GM12878 (cell line): ENCODE measurements at regions not wholly inside any gene's neighbourhood (a gene's known extent, or its start where the extent isn't known, plus 50 kb on each side); places are given as distances from the start of the nearest gene placed in this dataset.

Experiments used
- ASH2L ChIP-seq: fragments of 300-600, 200-600 bp; sonication (generic); IDR thresholded peaks from 2 replicates; pipeline ENCODE4 v1.6.1; 2017; ENCODE audit warnings: low read depth, mild to moderate bottlenecking, borderline replicate concordance
- ATF7 ChIP-seq: fragments of 450-650 bp; IDR thresholded peaks from 2 replicates; pipeline ENCODE4 v1.6.1; 2016; ENCODE audit warnings: low read depth, mild to moderate bottlenecking
- BHLHE40 ChIP-seq, 2 experiments: fragments of 450-650 bp in 1 of 2; IDR thresholded peaks; 2 replicates each; pipeline ENCODE4 v1.6.1; 2011 to 2017; ENCODE audit warnings: low read depth in 2 of 2, borderline replicate concordance in 1 of 2, improper control_type of control experiment in 1 of 2, low read length in 1 of 2, mild to moderate bottlenecking in 1 of 2
- EED ChIP-seq: sonication (generic); IDR thresholded peaks from 2 replicates; pipeline ENCODE4 v1.6.1; 2016; ENCODE audit warnings: antibody characterized with exemption, low read depth
- FOXK2 ChIP-seq: fragments of 450-650 bp; IDR thresholded peaks from 2 replicates; pipeline ENCODE4 v1.6.1; 2017; ENCODE audit warnings: mild to moderate bottlenecking, moderate library complexity
- GABPA ChIP-seq: IDR thresholded peaks from 2 replicates; pipeline ENCODE4 v1.6.1; 2014; ENCODE audit warnings: antibody characterized with exemption, low read depth, mild to moderate bottlenecking, inconsistent platforms
- LARP7 ChIP-seq: fragments of 450-650 bp; IDR thresholded peaks from 2 replicates; pipeline ENCODE4 v1.6.1; 2017; ENCODE audit warnings: mild to moderate bottlenecking
- MEF2B ChIP-seq: fragments of 450-650 bp; IDR thresholded peaks from 2 replicates; pipeline ENCODE4 v1.6.1; 2018; ENCODE audit warnings: mild to moderate bottlenecking, moderate library complexity; ENCODE audit not compliant: partially characterized antibody, poor library complexity, severe bottlenecking
- NFIC ChIP-seq: IDR thresholded peaks from 2 replicates; pipeline ENCODE4 v1.6.1; 2012; ENCODE audit warnings: low read depth, mild to moderate bottlenecking, inconsistent platforms, low read length, moderate library complexity
- NRF1 ChIP-seq: conservative IDR thresholded peaks from 2 replicates; pipeline ENCODE4 v1.6.1; 2011; ENCODE audit warnings: mild to moderate bottlenecking, low read depth, low read length, improper control_type of control experiment
- PAX5 ChIP-seq: IDR thresholded peaks from 2 replicates; pipeline ENCODE4 v1.6.1; 2011; ENCODE audit warnings: low read depth, low read length, borderline replicate concordance
- PKNOX1 ChIP-seq: fragments of 450-650 bp; IDR thresholded peaks from 2 replicates; pipeline ENCODE4 v1.6.1; 2016; ENCODE audit warnings: mild to moderate bottlenecking
- POU2F2 ChIP-seq: IDR thresholded peaks from 3 replicates; pipeline ENCODE4 v1.6.1; 2011; ENCODE audit warnings: low read depth, mild to moderate bottlenecking, low read length, borderline replicate concordance
- RCOR1 ChIP-seq: conservative IDR thresholded peaks from 2 replicates; pipeline ENCODE4 v1.6.1; 2012; ENCODE audit warnings: low read depth, low read length, improper control_type of control experiment
- RELA ChIP-seq: fragments of 450-650 bp; IDR thresholded peaks from 2 replicates; pipeline ENCODE4 v1.8.0; 2014; ENCODE audit warnings: borderline replicate concordance; ENCODE audit not compliant: partially characterized antibody
- RFX5 ChIP-seq: IDR thresholded peaks from 2 replicates; pipeline ENCODE4 v1.6.1; 2011; ENCODE audit warnings: low read depth, low read length, improper control_type of control experiment
- YBX1 ChIP-seq: fragments of 450-650 bp; IDR thresholded peaks from 2 replicates; pipeline ENCODE4 v1.6.1; 2016; ENCODE audit warnings: antibody characterized with exemption
- YY1 ChIP-seq: IDR thresholded peaks from 2 replicates; pipeline ENCODE4 v1.6.1; 2011; ENCODE audit warnings: low read depth, mild to moderate bottlenecking, low read length
- ZBED1 ChIP-seq: IDR thresholded peaks from 2 replicates; pipeline ENCODE4 v1.6.1; 2016; ENCODE audit warnings: borderline replicate concordance
- ZBTB4 ChIP-seq: fragments of 450-650 bp; formaldehyde crosslinking; IDR thresholded peaks from 2 replicates; pipeline ENCODE4 v1.4.0; 2022; ENCODE audit warnings: mild to moderate bottlenecking, moderate library complexity
- ZNF274 ChIP-seq: IDR thresholded peaks from one replicate; pipeline ENCODE4 v1.8.0; 2011; ENCODE audit not compliant: insufficient read length, insufficient read depth
- ZNF592 ChIP-seq: fragments of 450-650 bp; IDR thresholded peaks from 2 replicates; pipeline ENCODE4 v1.6.1; 2017; ENCODE audit warnings: mild to moderate bottlenecking, moderate library complexity

GRCh38 chr6:26234421-26235301 is 130.3 kb upstream of the BTN3A2 start (continued):
- TF ChIP-seq ZNF592 (no peak), RFX5 (no peak; the same call in 1 of the 2 replicates), LARP7 (peak; percentile 92), BHLHE40 (IDR thresholded peaks at IDR 0.05; ENCODE audit: borderline replicate concordance in 1 of 2, low read depth in 2 of 2, low read length in 1 of 2) (peak in 1 of 2 experiments; percentile 38; a peak in 2 of 4 replicates), EED (peak; percentile 70), FOXK2 (no peak; the same call in 1 of the 2 replicates), YBX1 (no peak), MEF2B (no peak), ZBTB4 (CRISPR knock-in tag) (peak; percentile 74), NRF1 (no peak), RCOR1 (peak; percentile 94; the same call in 1 of the 2 replicates), ZBED1 (peak; percentile 98), ZNF274 (no peak), NFIC (peak; percentile 76; the same call in 1 of the 2 replicates), POU2F2 (peak; percentile 98), ASH2L (no peak; the same call in 1 of the 2 replicates), PKNOX1 (peak; percentile 43; the same call in 1 of the 2 replicates), GABPA (no peak), ATF7 (peak; percentile 9; the same call in 1 of the 2 replicates), YY1 (peak; percentile 65; the same call in 1 of the 2 replicates), PAX5 (no peak; the same call in none of the 2 replicates), RELA (no peak)
